ENCODE measurements at regions not wholly inside any gene's neighbourhood (a gene's known extent, or its start where the extent isn't known, plus 50 kb on each side); places are given as distances from the start of the nearest gene placed in this dataset.

GRCh38 chr2:105449076-105449475 lies 50.2 kb upstream of the FHL2 start:
- no peak for DNase-seq (ENCODE audit: low read depth)
- TF ChIP-seq CTCF (IDR thresholded peaks at IDR 0.05; ENCODE audit: control insufficient read depth, extremely low read depth, insufficient read depth): no peak
- H3K4me3 ChIP-seq (ENCODE audit: low read depth, low read length): no peak overlapping the region

Measured in LNCaP clone FGC (cell line).